DMS114 treated with DMSO at 0.1 percent for 48 hours (cell line): ENCODE measurements at regions not wholly inside any gene's neighbourhood (a gene's known extent, or its start where the extent isn't known, plus 50 kb on each side); places are given as distances from the start of the nearest gene placed in this dataset.

Experiments used
- DNase-seq: peaks from one replicate; lab custom pipeline; 2025; ENCODE audit not compliant: unreplicated experiment; lab: John Stamatoyannopoulos, UW

- no peak for DNase-seq
Observed at GRCh38 chr5:3002230-3002629, 250.8 kb upstream of the IRX2 start.

- no peak for DNase-seq
Observed at GRCh38 chr5:3000631-3001030, 249.2 kb upstream of the IRX2 start.

- DNase-seq, result no peak
Observed at GRCh38 chr5:2999926-3000325, 248.4 kb upstream of the IRX2 start.

GRCh38 chr5:2998106-2998505, 246.6 kb upstream of the IRX2 start:
- no peak for DNase-seq

- DNase-seq, result no peak
Observed at GRCh38 chr5:2997179-2997578, 245.7 kb upstream of the IRX2 start.

GRCh38 chr5:2996687-2997086, 245.2 kb upstream of the IRX2 start:
- DNase-seq, result no peak

GRCh38 chr5:2996248-2996647, 244.8 kb upstream of the IRX2 start:
- no peak for DNase-seq

GRCh38 chr5:2995667-2996066, 244.2 kb upstream of the IRX2 start:
- DNase-seq, result no peak

GRCh38 chr5:2995035-2995434, 243.6 kb upstream of the IRX2 start:
- no peak for DNase-seq

- no peak for DNase-seq
Observed at GRCh38 chr5:2993771-2994170, 242.3 kb upstream of the IRX2 start.

- no peak for DNase-seq
Observed at GRCh38 chr5:2993301-2993700, 241.8 kb upstream of the IRX2 start.

- no peak for DNase-seq
Observed at GRCh38 chr5:2992806-2993205, 241.3 kb upstream of the IRX2 start.

- no peak for DNase-seq
Observed at GRCh38 chr5:2991884-2992283, 240.4 kb upstream of the IRX2 start.

GRCh38 chr5:2989517-2989916, 238.0 kb upstream of the IRX2 start:
- DNase-seq, result no peak

GRCh38 chr5:2986301-2986700, 234.8 kb upstream of the IRX2 start:
- DNase-seq, result no peak

- DNase-seq, result no peak
Observed at GRCh38 chr5:2985718-2986117, 234.2 kb upstream of the IRX2 start.

- no peak for DNase-seq
Observed at GRCh38 chr5:2983583-2984300, 232.3 kb upstream of the IRX2 start.

GRCh38 chr5:2981652-2982051, 230.2 kb upstream of the IRX2 start:
- DNase-seq, result no peak

GRCh38 chr5:2981035-2981434, 229.6 kb upstream of the IRX2 start:
- DNase-seq, result no peak

- no peak for DNase-seq
Observed at GRCh38 chr5:2960294-2960693, 208.8 kb upstream of the IRX2 start.

GRCh38 chr5:2958976-2959375, 207.5 kb upstream of the IRX2 start:
- DNase-seq, result no peak

GRCh38 chr5:2948875-2949274, 197.4 kb upstream of the IRX2 start:
- no peak for DNase-seq

GRCh38 chr5:2946315-2946714, 194.8 kb upstream of the IRX2 start:
- DNase-seq, result no peak
